ENCODE measurements at regions not wholly inside any gene's neighbourhood (a gene's known extent, or its start where the extent isn't known, plus 50 kb on each side); places are given as distances from the start of the nearest gene placed in this dataset.

- TF ChIP-seq CTCF (IDR thresholded peaks at IDR 0.05), result no peak
- DNase-seq (ENCODE audit: low spot score in 2 of 2), result peak in 1 of 2 donors; percentile 34
- H3K27ac ChIP-seq, result no peak overlapping the region
- H3K4me3 ChIP-seq, result no peak overlapping the region
- no peaks in the 10 kb centered on the region for H3K4me1 ChIP-seq
- no peaks in the 10 kb centered on the region for H3K27me3 ChIP-seq
- no peaks in the 10 kb centered on the region for H3K36me3 ChIP-seq
- no peaks in the 10 kb centered on the region for H3K9me3 ChIP-seq
- intact Hi-C loops (cut with DNase I), result no loop called here
Observed at GRCh38 chr1:17877316-17877715, 122.2 kb downstream of the ACTL8 start.

DNA sequence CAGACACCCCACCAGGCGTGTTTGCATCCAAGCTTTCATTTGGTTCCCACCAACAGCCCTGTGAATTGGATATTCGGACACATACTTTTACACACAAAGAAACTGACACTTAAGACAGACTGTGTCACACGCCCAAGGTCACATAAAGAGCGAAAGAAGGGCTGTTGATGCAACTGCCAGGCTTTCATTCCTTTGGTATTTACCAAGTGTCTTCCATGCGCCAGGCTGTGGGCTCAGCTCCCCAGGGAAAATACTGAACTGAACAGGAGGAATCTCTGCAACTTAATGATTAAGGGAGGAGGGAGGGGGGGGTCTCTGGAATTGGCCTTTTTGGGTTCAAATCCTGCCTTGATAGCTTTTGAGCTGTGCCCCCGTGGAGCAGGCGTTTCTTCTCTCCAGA, 122.8 kb downstream of the ACTL8 start:
- TF ChIP-seq CTCF (IDR thresholded peaks at IDR 0.05), result no peak
- Histone ChIP-seq H3K36me3 (no peaks in the 10 kb centered on the region), H3K27me3 (no peaks in the 10 kb centered on the region), H3K9me3 (no peaks in the 10 kb centered on the region), H3K27ac (no peak overlapping the region), H3K4me3 (no peak overlapping the region), H3K4me1 (no peaks in the 10 kb centered on the region)
- intact Hi-C loops (cut with DNase I), result no loop called here
- peak in 1 of 2 donors; percentile 12 for DNase-seq (ENCODE audit: low spot score in 2 of 2)

DNA sequence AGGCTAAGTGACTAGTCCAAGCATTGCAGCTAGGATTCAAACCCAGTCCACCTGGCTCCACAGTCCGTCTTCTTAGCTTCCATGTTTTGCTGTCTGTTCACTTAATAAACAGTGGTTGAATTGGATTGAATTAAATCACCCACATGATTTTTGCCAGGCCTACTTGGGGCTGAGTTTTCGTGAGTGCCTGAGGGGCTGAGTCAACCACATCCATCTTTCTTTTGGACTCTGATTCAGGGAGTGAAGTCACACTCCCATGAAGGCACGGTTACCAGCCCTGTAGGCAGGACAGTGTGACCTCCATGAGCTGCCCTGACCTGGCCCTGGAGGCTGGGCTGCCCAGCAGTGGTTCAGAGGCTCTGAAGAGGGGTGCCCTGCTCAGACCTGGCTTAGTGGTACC, 123.7 kb downstream of the ACTL8 start:
- no peak for TF ChIP-seq CTCF (IDR thresholded peaks at IDR 0.05)
- Histone ChIP-seq H3K27me3 (no peaks in the 10 kb centered on the region), H3K9me3 (no peaks in the 10 kb centered on the region), H3K36me3 (no peaks in the 10 kb centered on the region), H3K4me3 (no peak overlapping the region), H3K4me1 (no peaks in the 10 kb centered on the region), H3K27ac (no peak overlapping the region)
- intact Hi-C loops (cut with DNase I), result no loop called here
- peak in 1 of 2 donors; percentile 58 for DNase-seq (ENCODE audit: low spot score in 2 of 2)

GRCh38 chr1:17880449-17880848, 125.3 kb downstream of the ACTL8 start:
- Histone ChIP-seq H3K27me3 (no peaks in the 10 kb centered on the region), H3K4me3 (no peak overlapping the region), H3K4me1 (no peaks in the 10 kb centered on the region), H3K27ac (no peak overlapping the region), H3K9me3 (no peaks in the 10 kb centered on the region), H3K36me3 (no peaks in the 10 kb centered on the region)
- TF ChIP-seq CTCF (IDR thresholded peaks at IDR 0.05), result no peak
- DNase-seq (ENCODE audit: low spot score in 2 of 2), result peak in 1 of 2 donors; percentile 40
- intact Hi-C loops (cut with DNase I), result no loop called here

DNA sequence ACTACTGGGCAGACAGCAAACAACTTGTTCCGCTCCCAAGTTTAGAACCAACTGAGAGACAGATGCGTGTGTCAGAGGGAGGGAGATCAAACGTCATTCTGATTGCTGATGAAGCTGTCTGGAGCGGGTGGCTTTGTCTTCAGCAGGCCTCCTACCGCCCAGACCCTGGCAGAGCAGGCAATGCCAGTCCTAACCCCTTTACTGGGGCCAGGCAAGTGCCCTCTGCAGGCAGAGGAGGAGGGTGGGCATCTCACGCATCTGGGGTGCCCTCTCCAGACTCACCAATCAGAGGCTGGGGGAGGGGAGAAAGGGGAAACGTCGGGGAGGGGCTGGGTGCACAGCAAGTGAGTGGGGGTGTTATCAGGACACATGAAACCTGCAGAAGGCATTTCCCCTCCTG, 126.6 kb downstream of the ACTL8 start:
- intact Hi-C loops (cut with DNase I), result no loop called here
- DNase-seq (ENCODE audit: low spot score in 2 of 2), result no peak
- Histone ChIP-seq H3K27ac (no peak overlapping the region), H3K27me3 (no peaks in the 10 kb centered on the region), H3K9me3 (no peaks in the 10 kb centered on the region), H3K36me3 (no peaks in the 10 kb centered on the region), H3K4me1 (no peaks in the 10 kb centered on the region), H3K4me3 (no peak overlapping the region)
- no peak for TF ChIP-seq CTCF (IDR thresholded peaks at IDR 0.05)

- no peak overlapping the region for H3K27ac ChIP-seq
- no peak for TF ChIP-seq CTCF (IDR thresholded peaks at IDR 0.05)
- no peaks in the 10 kb centered on the region for H3K27me3 ChIP-seq
- DNase-seq (ENCODE audit: low spot score in 2 of 2), result peak in 1 of 2 donors; percentile 28
- H3K9me3 ChIP-seq, result no peaks in the 10 kb centered on the region
- H3K4me3 ChIP-seq, result no peak overlapping the region
- no peaks in the 10 kb centered on the region for H3K4me1 ChIP-seq
- no peaks in the 10 kb centered on the region for H3K36me3 ChIP-seq
- intact Hi-C loops (cut with DNase I), result no loop called here
Observed at GRCh38 chr1:17883136-17883535, 128.0 kb downstream of the ACTL8 start.
